GM19239 (cell line): ENCODE measurements at regions not wholly inside any gene's neighbourhood (a gene's known extent, or its start where the extent isn't known, plus 50 kb on each side); places are given as distances from the start of the nearest gene placed in this dataset.
"Not testable (repeated sequence)": the region's sequence is repeated elsewhere in the genome, so short reads cannot be mapped to it uniquely, and the experiment has no call there.

ENCODE experiments used
- DNase-seq: peaks from one replicate; pipeline ENCODE4 v3.0.0; 2011; ENCODE audit warnings: low spot score; ENCODE audit not compliant: insufficient read length
- FAIRE-seq: peaks from 2 replicates; lab custom pipeline; 2011; peaks lifted over from hg19 to GRCh38; lab: Jason Lieb, UNC

DNA sequence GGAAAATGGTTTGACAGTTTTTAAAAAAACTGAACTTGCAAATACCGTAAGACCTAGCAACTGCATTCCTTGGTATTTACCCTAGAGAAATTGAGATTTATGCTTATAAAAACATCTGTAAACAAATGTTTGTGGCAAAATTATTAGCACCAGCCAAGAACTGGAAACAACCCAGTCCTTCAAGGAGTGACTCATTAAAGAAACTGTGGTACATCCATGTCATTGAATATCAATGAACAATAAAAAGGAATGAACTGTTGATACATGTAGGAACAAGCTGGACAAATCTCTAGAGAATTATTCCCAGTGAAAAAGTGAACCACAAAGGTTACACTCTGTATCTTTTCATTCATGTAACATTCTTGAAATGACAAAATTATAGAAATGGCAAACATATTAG, 240.2 kb upstream of the ADAMTS3 start:
- no peak for FAIRE-seq
- DNase-seq: no peak

DNA sequence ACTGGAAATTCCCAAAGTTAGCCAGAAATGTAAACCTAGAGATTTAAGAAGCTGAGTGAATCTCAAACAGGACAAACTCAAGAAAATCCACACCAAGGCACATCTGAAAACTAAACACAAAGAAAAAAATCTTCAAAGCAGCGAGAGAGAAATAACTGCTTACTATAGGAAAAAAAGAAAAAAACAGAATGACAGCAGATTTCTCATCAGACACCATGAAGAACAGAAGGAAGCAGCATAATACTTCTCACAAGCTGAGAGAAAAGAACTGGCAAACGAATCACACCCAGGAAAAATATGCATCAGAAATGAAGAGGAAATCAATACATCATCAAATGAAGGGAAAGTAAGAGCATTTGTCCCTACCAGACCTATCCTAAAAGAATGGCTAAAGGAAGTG, 236.3 kb upstream of the ADAMTS3 start:
- FAIRE-seq (no peak), DNase-seq (no peak)

DNA sequence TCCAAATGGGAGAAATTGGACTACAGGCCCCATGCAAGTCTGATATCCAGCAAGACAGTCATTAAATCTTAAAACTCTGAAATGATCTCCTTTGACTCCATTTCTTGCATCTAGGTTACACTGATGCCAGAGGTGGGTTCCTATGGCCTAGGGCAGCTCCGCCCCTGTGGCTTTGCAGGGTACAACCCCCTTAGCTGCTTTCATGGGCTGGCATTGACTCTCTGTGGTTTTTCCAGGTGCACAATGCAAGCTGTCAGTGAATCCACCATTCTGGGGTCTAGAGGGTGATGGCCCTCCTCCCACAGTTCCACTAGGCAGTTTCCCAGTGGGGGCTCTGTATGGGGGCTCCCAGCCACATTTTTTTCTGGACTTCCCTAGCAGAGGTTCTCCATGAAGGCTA, 228.5 kb upstream of the ADAMTS3 start:
- FAIRE-seq (no peak), DNase-seq (no peak)

DNA sequence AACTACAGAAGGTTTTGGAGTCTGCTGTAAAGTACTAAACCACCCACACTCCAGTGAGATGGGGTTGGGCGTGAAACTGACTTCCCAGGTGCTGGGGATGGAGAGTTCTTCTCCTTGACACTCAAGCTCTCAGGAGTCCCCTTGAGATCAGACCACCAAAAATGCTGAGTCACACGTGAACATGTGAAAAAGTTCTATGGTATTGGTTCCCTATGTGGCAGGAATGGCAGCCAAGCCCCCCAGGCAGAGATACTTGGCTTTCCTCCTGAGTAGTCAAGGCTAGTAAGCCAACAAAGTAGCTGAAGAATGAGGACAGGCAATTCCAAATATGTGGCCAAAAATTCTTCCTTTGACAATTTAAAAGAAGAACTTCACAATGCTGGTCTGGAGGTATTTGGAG, 222.0 kb upstream of the ADAMTS3 start:
- FAIRE-seq (no peak), DNase-seq (no peak)

DNA sequence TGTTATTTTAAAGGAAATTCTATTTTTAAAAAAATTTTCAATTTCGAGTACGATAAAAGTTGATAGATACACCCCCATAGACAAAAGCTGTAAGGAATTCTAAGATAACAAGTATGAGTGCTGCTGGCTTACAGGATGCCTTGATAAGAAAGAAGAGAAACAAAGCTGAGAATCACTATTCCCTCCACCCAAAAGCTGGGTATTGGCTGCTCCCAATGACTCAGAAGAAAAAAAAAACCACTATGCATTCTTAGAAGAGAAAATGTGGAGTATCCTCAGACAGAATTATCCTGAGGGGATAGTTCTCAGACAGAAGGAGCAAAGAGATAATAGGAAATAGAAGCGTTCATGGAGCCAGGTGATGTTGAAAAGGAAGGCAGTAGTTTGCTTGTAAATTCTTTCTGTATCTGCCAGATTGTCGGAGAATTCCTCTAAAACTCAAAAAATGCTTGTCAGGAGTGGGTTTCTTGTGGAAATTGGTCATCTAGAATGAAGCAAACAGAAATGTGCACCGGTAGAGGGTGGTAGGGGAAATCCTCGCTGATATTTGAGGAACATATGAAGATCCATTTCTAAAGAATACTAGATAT, 217.5 kb upstream of the ADAMTS3 start:
- no peak for FAIRE-seq
- DNase-seq: no peak

DNA sequence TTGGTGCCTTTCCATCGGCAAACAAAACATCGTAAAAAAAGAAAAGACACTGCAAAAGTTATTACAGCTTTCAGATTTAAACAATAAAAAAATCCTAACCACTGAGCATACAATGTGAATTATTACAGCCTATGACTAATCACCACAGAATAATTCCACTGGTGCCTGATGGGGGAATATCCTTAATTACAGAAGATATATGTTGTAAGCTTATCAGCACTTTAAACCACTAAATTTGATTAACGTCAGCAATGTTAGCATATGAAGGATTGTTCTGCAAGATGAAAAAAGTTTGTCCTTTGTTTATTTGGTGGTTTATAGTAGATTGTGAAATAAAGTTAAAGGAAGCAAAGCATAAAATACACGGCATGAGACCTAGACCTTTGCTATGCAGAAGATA, 210.2 kb upstream of the ADAMTS3 start:
- no peak for DNase-seq
- FAIRE-seq: no peak

DNA sequence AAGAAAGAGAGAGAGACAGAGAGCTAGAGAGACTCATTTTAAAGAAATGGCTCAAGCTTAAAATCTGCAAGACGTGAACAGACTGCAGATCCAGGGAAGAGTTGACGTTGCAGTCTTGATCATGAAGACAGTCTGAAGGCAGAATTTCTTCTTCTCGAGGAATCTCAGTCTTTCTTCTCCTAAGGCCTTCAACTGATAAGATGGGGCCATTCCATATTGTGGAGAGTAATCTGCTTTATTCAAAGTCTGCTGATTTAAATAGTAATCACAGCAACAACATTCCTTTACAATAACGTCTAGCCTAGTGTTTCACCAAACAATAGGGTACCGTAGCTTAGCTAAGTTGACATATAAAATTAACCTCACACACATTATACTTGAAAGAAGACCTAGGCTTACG, 208.4 kb upstream of the ADAMTS3 start:
- FAIRE-seq: no peak

DNA sequence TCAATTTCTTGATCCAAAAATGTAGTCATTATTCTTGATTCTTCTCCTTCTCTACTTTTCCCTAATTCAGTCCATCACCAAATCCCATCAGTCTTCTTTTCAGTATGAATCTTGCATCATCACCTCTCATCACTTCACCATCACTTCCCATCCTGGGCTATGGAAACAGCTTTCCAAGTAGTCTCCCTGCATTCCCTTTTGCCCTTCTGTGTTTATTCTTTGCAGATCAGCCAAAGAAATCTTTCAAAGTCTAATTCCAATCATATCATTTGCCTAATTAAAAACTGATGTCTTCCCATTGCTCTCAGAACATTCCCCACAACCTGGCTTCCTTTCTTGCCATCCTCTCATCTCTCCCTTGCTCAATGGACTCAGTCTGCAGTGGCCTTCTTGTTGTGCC, 201.7 kb upstream of the ADAMTS3 start:
- DNase-seq (no peak), FAIRE-seq (no peak)

More for the DNA sequence above, 208.4 kb upstream of the ADAMTS3 start:
- DNase-seq: no peak

DNA sequence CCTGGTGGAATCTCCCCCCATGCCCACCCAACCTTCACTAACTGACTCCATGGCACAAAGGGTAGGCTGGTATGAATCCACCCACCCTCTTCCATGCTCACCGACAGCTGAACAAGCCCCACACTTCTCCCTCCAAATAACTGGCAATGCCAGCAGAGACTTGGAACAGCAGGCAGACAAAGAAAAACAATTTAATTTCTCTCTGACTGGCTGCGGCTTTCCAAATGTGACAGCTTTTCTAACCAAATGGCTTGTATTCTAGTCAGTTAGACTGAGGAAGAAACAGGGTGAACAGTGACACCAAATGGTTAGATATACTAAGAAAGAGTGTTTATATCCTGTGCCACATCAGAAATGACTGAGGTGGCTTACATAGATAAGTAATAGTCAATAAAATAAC, 199.3 kb upstream of the ADAMTS3 start:
- no peak for FAIRE-seq
- no peak for DNase-seq

DNA sequence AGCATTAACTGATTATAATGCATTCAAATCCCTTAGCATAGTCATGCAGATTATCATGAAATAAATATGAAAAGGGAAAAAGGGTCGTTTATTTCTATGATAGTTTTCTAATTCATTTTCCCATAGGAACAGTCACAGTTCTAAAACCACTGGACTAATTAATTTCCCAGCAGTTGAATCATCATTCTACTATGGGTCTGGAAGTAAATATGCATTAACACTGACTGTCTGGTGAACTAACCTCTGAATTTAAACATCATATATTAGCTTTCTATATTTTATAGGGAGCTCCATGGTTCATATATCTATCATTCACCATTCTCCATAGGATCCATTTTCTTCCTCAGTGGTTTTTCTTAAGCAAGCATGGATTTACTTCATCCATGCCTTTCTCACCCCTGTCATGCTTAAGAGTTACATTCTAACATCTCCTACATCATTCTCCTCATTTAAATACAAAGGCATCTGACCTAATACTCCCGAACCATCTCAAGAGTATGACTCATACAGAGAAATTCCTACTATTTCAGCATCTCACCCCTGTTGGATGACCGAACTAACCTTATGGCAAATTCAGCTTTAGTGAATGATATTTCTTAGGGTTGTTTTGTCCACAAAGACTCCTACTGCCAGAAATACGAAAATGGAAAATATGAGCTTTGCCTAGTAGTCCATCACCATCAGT, 198.7 kb upstream of the ADAMTS3 start:
- DNase-seq (no peak), FAIRE-seq (no peak)

DNA sequence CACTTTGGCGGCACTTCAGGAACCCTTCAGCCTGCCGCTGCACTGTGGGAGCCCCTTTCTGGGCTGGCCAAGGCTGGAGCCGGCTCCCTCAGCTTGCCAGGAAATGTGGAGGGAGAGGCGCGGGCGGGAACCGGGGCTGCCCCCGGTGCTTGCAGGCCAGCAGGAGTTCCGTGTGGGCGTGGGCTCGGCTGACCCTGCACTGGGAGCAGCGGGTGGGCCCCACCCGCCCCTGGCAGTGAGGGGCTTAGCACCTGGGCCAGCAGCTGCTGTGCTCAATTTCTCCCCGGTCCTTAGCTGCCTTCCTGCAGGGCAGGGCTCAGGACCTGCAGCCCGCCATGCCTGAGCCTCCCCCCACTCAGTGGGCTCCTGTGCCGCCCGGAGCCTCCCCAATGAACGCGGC, 196.8 kb upstream of the ADAMTS3 start:
- FAIRE-seq: not testable (repeated sequence)

DNA sequence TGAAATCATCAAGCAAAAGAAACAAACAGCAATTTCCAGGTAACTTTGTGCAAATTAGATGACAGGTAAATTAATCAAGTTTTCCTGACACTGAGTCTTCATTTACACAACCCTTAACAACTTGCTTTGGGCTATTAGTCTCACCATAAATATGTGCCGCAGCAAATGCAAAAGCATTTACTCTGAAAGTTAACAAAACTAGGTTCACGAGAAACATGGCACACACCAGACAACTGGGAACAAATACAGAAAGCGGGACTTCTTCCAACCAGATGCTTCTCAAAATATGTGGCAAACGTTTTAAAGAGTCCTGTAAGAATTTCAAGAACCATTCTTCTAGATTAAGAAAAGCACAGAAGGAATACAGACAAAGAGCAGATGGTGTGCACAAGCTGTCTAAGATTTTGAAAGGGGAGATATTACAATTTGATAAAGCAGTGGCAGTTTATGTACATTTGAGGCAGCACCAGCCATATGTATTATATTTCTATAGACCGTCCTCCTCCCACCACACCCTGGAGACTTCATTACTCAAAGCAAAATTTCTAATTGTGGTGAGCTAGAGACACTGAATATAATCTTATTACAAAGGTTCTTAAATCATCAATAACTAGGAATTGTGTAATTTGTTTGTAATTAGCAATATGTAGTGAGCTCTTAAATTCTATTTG, 192.5 kb upstream of the ADAMTS3 start:
- DNase-seq: no peak

More for the DNA sequence above, 196.8 kb upstream of the ADAMTS3 start:
- DNase-seq: not testable (repeated sequence)

DNA sequence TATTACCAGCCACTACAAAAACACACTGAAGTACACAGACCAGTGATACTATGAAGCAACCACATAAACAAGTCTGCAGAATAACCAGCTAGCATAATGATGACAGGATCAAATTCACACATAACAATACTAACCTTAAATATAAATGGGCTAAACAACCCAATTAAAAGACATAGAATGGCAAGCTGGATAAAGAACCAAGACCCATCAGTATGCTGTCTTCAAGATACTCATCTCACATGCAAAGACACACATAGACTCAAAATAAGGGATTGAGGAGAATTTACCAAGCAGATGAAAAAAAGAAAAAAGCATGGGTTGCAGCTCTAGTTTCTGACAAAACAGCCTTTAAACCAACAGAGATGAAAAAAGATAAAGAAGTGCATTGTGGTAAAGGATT, 184.4 kb upstream of the ADAMTS3 start:
- not testable (repeated sequence) for DNase-seq, FAIRE-seq

More for the DNA sequence above, 192.5 kb upstream of the ADAMTS3 start:
- FAIRE-seq: no peak

DNA sequence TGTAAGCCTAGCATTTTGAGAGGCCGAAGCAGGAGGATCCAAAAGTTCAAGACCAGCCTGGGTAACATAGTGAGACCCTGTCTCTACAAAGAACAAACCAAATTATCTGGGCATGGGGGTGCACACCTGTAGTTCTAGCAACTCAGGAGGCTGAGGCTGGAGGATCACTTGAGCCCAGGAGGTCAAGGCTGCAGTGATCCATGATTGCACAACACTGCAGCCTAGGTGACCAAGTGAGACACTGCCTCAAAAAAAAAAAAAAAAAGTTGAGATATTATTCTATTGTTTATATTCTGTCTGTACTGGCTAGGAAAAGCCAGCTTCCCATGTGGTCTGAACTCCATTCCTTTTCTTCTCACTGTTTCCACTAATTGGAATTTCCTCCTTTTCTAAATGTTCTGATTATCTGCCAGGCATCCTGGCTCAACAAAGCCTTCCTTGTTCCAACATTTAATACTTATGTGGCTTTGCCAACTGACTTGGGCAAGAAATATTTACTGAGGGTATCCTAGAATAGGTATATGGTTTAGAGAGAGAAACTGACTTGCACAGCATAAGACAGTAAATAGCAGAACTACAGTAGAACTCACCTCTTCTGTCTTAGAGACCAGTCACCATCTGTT, 175.2 kb upstream of the ADAMTS3 start:
- FAIRE-seq (no peak), DNase-seq (no peak)

DNA sequence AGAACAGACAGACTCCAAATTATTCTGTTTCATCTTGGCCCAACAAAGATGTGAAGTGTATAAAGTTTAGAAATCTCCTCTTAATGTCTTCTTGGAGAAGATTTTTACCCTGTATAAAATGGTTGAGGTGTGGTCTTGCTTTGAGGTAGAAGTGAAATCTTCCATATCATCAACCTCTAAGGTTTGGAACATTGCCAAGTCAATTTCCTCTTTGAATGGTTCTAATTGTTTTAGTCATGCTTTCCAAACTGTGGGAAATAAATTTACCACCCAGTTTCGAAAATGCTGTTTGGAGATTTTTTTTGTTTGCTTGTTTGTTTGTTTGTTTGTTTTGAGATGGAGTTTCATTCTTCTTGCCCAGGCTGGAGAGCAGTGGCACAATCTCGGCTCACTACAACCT, 174.1 kb upstream of the ADAMTS3 start:
- no peak for FAIRE-seq

DNA sequence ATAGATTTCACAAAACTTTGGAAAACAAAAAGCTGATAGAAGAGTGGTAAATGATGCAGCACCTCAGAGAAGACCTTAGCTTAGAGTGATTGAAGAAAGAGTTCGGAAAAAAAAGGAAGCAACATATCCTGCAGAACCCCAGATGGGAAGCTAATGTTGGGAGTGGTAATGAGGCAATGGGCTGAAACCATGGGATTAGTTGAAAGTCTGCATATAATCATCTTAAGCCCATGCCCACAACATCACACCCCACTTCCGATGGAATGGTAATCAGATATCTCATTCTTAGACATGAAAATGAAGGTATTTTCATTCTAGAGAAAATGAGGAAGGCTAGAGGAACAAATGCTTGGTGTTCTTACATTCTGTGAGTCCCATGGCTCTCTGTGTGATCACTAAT, 146.3 kb upstream of the ADAMTS3 start:
- FAIRE-seq (no peak), DNase-seq (no peak)

More for the DNA sequence above, 174.1 kb upstream of the ADAMTS3 start:
- DNase-seq: no peak

DNA sequence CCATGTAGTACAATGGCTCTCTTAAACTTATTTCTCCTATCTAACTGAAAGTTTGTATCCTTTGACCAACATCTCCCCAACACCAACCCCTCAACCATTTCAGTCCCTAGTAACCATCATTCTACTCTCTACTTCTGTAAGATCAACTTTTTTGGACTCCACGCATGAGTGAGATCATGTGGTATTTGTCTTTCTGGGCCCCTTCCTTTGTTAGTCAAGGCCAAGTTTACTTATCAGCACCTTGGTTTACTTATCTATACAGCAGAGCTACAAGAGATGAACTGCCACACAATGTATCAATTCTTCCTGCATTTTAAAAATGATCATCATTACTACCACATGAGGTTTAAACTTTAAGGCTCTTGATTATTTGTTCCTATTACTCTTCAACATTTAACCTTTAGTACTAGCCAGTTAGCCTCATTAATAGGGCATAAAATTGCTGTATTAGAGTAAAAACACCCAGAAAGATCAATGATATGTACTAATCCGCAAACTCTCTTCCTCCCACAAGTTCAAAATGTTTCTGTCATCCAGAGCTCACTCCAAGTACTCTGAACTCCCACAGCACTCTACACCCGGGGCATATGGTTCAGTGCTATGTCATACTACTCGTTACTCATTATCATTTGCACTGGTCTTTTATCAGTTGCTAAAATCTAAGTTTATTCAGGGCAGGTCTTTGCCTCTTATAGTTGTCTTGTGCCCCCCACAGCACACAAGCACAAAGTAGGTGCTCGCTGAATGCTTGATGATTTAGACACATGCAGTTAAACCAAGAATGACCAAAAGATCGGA, 145.7 kb upstream of the ADAMTS3 start:
- FAIRE-seq (no peak), DNase-seq (no peak)

DNA sequence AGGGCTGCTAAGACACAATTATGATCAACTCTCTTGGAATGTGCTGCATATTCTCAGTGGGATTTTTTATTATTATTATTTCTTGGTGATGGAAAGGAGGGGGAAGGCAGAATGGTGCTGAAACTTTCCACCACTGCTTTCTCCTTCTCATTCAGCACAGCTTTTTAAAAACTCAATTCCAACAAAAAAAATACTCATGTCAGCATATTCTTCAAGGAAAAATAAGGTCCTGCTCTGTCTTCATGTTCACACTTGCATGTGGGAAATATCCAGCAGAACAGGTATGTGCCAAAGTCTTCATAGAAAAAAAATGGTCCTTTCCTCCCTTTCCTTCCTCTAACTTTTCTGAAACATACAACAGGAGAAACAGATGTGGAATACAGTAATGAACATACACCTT, 144.0 kb upstream of the ADAMTS3 start:
- FAIRE-seq: no peak
- no peak for DNase-seq

DNA sequence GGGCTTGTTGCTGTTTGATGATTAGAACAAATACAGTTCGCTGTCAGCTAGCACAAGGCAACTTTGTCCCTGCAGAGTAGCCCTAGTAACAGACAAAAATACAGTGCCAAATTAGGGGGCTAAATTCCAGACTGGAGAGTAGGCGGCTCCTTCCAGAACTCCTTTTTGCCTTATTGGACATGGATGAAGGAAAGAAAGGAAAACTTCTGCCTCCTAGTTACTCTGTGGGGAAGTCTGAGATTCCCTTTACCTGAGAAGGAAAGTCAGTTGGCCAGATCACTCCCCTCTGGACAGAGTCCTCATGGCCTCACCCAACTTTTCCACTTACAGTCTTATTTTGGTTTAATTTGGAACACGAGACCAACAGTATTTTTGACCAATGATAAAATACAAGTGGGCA, 140.5 kb upstream of the ADAMTS3 start:
- DNase-seq: no peak
- no peak for FAIRE-seq

DNA sequence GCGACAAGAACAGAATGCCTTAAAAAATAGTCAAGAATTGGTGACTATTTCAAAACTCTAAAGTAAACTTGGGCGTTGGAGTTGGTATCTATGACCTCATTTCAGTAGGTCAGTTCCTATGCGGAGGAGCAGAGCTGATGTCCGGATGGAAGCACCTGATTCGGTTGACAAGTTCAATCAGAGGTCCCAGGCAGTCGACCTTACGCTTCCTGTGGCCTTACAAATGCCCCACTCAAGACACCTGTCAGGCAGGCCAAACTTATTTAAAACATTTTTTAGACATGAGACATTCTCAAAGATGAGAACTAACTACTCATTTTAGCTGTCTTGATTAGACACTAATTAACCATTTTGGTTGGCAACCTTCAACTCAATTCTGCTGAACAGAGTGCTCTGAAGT, 137.7 kb upstream of the ADAMTS3 start:
- DNase-seq (no peak), FAIRE-seq (no peak)
